Posterior vena cava (tissue), 2 donors: ENCODE measurements at regions not wholly inside any gene's neighbourhood (a gene's known extent, or its start where the extent isn't known, plus 50 kb on each side); places are given as distances from the start of the nearest gene placed in this dataset.

ENCODE experiments used
- DNase-seq: peaks from one replicate; pipeline ENCODE4 v3.0.0-alpha.2; 2020; ENCODE audit warnings: low spot score
- intact Hi-C, 2 donors: fragments of 100-400 bp; cut with DNase I; formaldehyde crosslinking; loops; one replicate each; pipeline versions ENCODE4 v1.14.1 to v1.14.2; 2022 to 2023
- donor health status: DM: yes; HTN: yes; CAD: no.
- donor health status: DM: yes; HTN: yes; CAD: no.

GRCh38 chr14:104373055-104373854 lies 206.3 kb upstream of the C14orf180 start:
- peak; percentile 41 for DNase-seq
- intact Hi-C loops: no loop called here

DNA sequence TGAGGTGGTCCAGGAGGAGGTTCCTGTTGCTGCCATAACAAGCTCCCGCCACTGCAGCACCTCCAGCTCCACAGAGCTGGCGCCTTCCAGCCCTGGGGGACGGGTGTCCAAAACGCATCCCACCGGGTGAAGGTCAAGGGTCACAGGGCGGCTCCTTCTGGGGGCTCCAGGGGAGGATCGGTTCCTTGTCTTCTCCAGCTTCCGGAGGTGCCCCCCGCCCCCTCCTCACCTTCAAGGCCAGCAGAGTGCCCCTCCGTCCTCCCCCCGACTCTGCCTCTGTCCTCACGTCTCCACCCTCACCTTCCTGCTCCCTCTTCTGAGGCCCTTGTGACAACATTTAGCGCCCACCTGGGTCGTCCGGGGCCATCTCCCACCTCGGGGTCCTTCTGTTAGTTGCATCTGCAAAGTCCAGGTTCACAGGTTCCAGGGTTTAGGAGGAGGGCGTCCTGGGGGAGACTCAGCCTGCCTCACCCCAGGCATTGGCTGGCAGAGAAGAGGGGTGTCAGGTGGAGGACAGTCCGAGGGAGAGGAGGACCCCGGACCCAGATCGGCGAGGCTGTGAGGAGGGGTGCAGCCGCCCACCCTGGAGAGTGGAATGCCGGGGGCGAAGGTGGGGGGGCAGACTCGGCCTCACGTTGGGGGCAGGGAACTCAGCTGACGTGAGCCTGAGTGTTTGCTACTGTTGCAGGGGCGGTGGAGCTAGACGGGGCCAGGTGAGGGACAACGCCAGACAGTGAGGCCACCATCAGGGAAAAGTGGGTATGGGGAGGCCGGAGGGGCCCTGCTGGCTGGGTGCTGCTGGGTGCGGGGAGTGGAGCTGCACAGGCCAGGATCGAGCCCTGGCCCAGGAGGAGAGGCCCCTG lies 205.5 kb upstream of the C14orf180 start:
- DNase-seq: peak; percentile 43
- intact Hi-C loops: no loop called here

GRCh38 chr14:104374718-104375080 lies 204.9 kb upstream of the C14orf180 start:
- intact Hi-C loops: no loop called here
- peak; percentile 70 for DNase-seq

- intact Hi-C loops: no loop called here
- peak; percentile 74 for DNase-seq
Observed at GRCh38 chr14:104375551-104376201, 203.9 kb upstream of the C14orf180 start.

GRCh38 chr14:104376202-104377140 lies 203.1 kb upstream of the C14orf180 start:
- intact Hi-C loops: no loop called here
- DNase-seq: peak; percentile 68

- intact Hi-C loops: no loop called here
- DNase-seq: peak; percentile 38
Observed at GRCh38 chr14:104377256-104377655, 202.3 kb upstream of the C14orf180 start.

DNA sequence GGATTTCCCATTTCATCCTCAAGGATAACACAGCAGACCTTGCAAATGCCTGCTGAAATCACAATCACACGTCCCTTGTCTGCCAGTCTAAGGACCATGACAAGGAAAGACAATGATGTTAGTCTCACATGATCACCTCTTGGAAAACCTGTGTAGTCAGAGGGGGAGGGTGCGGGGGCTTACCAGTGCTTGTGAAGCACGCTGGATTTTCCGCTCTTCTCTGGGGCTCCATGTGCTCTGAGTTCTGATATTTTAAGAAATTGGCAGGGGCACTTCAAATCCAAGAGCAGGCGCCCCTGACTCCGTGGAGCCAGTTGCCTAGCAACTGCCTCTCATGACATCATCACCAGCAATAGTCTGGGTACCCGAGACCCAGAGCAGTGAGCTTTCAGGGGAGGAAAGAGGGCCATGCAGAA lies 200.9 kb upstream of the C14orf180 start:
- peak; percentile 58 for DNase-seq
- intact Hi-C loops: no loop called here

- peak; percentile 68 for DNase-seq
- intact Hi-C loops: no loop called here
Observed at GRCh38 chr14:104382361-104383087, 197.0 kb upstream of the C14orf180 start.

DNA sequence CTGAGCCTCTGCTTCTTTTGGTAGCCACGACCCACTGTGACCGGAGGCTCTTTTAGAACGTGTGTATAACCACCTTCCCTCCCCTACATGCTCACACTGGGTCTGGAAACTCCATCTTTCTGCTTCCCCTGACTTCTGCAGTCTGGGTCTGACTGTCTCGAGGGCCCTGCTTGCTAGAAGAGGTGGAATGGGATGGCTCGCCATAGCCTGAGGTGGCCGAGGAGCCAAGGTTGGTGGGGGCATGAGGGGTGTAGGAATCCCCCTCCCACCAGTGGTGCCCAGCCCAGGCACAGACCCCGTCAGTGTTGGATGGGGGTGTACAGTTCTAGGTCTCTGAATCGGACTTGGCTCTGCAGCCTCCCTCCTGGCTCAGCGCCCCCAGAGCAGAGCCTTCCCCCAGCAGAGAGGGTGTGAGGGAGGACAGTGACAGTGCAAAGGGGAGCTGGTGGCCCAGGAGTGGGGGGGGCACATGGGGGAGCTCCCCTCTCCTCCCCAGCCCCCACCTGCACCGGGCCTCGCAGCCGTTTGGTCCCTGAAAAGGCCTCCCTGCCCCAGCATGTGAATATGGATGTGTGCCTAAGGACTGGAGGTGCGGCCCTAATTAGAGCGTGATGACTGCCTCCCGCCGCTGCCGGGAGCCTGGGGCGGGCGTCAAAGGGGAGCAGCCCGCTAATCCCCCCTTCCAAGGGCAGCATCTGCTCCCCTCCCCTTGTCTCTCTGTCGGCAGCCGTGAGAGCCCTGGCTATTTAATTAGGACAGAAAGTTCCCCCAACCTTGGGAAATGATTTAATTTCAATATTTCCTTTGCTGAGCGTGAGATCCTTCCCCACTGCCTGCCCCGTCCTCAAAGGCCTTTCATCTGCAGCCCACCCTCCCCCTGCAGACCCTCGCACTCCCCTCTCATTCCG lies 196.2 kb upstream of the C14orf180 start:
- intact Hi-C loops: no loop called here
- peak; percentile 80 for DNase-seq

- peak; percentile 77 for DNase-seq
Observed at GRCh38 chr14:104383996-104384775, 195.4 kb upstream of the C14orf180 start.

DNA sequence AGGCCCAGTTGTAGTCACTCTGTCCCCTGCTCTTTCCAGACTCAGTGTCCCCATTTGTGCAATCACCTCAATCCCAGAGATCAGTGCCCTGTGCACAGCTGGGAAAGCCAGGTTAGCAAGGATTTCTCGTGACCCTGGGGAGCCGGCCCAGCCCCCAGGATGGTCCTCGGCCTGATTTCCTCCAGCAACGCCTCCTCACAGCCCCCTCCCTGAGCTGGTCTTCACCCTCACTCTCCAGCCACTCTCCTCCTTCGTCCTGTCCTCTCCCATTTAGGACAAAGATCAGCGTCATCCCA lies 194.8 kb upstream of the C14orf180 start:
- intact Hi-C loops: no loop called here
- peak; percentile 43 for DNase-seq

More at GRCh38 chr14:104383996-104384775, 195.4 kb upstream of the C14orf180 start:
- intact Hi-C loops: no loop called here

GRCh38 chr14:104385111-104385510 lies 194.5 kb upstream of the C14orf180 start:
- intact Hi-C loops: no loop called here
- no peak for DNase-seq

- DNase-seq: peak; percentile 66
- intact Hi-C loops: no loop called here
Observed at GRCh38 chr14:104385531-104386101, 193.9 kb upstream of the C14orf180 start.

GRCh38 chr14:104386151-104386841 lies 193.3 kb upstream of the C14orf180 start:
- DNase-seq: peak; percentile 78

More at GRCh38 chr14:104386151-104386841, 193.3 kb upstream of the C14orf180 start:
- intact Hi-C loops: no loop called here
